Adrenal gland (tissue), 5 donors: ENCODE measurements at regions not wholly inside any gene's neighbourhood (a gene's known extent, or its start where the extent isn't known, plus 50 kb on each side); places are given as distances from the start of the nearest gene placed in this dataset.
"Not testable (repeated sequence)": the region's sequence is repeated elsewhere in the genome, so short reads cannot be mapped to it uniquely, and the experiment has no call there.

Experiments
- POLR2A ChIP-seq, 2 donors: fragments of 450-650 bp; IDR thresholded peaks; one replicate each; pipeline ENCODE4 v1.6.1; 2017; ENCODE audit warnings: antibody characterized with exemption in 2 of 2, mild to moderate bottlenecking in 2 of 2, moderate library complexity in 1 of 2
- TF ChIP-seq, protein P1 (sequence below), 6 experiments: fragments of 450-650 bp in 4 of 6; fragments of 200-600 bp in 2 of 6; sonication (generic) in 1 of 6; IDR thresholded peaks; 1 replicate in 5 of 6; 2 replicates in 1 of 6; pipeline versions ENCODE4 v1.5.1 to v1.8.0; 2016 to 2021; ENCODE audit warnings: antibody characterized with exemption in 6 of 6, mild to moderate bottlenecking in 2 of 6, moderate library complexity in 1 of 6
- donor health status: DM: no; HTN: no; CAD: no.

GRCh38 chr21:7775327-7775984 lies 2745.9 kb upstream of the TPTE start:
- TF ChIP-seq POLR2A (IDR thresholded peaks at IDR 0.05), result not testable (repeated sequence)
- TF ChIP-seq, protein P1, sequence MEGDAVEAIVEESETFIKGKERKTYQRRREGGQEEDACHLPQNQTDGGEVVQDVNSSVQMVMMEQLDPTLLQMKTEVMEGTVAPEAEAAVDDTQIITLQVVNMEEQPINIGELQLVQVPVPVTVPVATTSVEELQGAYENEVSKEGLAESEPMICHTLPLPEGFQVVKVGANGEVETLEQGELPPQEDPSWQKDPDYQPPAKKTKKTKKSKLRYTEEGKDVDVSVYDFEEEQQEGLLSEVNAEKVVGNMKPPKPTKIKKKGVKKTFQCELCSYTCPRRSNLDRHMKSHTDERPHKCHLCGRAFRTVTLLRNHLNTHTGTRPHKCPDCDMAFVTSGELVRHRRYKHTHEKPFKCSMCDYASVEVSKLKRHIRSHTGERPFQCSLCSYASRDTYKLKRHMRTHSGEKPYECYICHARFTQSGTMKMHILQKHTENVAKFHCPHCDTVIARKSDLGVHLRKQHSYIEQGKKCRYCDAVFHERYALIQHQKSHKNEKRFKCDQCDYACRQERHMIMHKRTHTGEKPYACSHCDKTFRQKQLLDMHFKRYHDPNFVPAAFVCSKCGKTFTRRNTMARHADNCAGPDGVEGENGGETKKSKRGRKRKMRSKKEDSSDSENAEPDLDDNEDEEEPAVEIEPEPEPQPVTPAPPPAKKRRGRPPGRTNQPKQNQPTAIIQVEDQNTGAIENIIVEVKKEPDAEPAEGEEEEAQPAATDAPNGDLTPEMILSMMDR (IDR thresholded peaks at IDR 0.05), result not testable (repeated sequence)
